ENCODE measurements at regions not wholly inside any gene's neighbourhood (a gene's known extent, or its start where the extent isn't known, plus 50 kb on each side); places are given as distances from the start of the nearest gene placed in this dataset.

- intact Hi-C loops (cut with micrococcal nuclease): no loop called here
Measured at GRCh38 chr14:65833267-65833880, 420.8 kb downstream of the FUT8 start.

GRCh38 chr14:65834051-65834450 is 421.5 kb downstream of the FUT8 start:
- intact Hi-C loops (cut with micrococcal nuclease): no loop called here

GRCh38 chr14:65834812-65835211 is 422.3 kb downstream of the FUT8 start:
- intact Hi-C loops (cut with micrococcal nuclease): no loop called here

- intact Hi-C loops (cut with micrococcal nuclease): no loop called here
Measured at GRCh38 chr14:65835501-65835900, 423.0 kb downstream of the FUT8 start.

- intact Hi-C loops (cut with micrococcal nuclease): no loop called here
Measured at GRCh38 chr14:65838565-65838964, 426.0 kb downstream of the FUT8 start.

- intact Hi-C loops (cut with micrococcal nuclease): no loop called here
Measured at GRCh38 chr14:65840118-65840751, 427.7 kb downstream of the FUT8 start.

GRCh38 chr14:65840786-65841185 is 428.3 kb downstream of the FUT8 start:
- intact Hi-C loops (cut with micrococcal nuclease): no loop called here

GRCh38 chr14:65846196-65846868 is 433.8 kb downstream of the FUT8 start:
- intact Hi-C loops (cut with micrococcal nuclease): loop anchor here (1.0 to 5.0 kb wide), 10 partner anchors 14 to 1984 kb away; partner anchors contain the start of gene MAX

GRCh38 chr14:65847075-65847847 is 434.7 kb downstream of the FUT8 start:
- intact Hi-C loops (cut with micrococcal nuclease): loop anchor here (1.0 to 5.0 kb wide), 15 partner anchors 14 to 1985 kb away; no protein-coding TSS in a partner anchor

GRCh38 chr14:65847931-65848330 is 435.4 kb downstream of the FUT8 start:
- intact Hi-C loops (cut with micrococcal nuclease): loop anchor here (1.0 to 5.0 kb wide), 15 partner anchors 13 to 1986 kb away; no protein-coding TSS in a partner anchor

GRCh38 chr14:65849091-65849490 is 436.6 kb downstream of the FUT8 start:
- intact Hi-C loops (cut with micrococcal nuclease): loop anchor here (5.0 kb wide), 2 partner anchors 642 to 1987 kb away; no protein-coding TSS in a partner anchor

GRCh38 chr14:65849558-65849957 is 437.0 kb downstream of the FUT8 start:
- intact Hi-C loops (cut with micrococcal nuclease): loop anchor here (5.0 kb wide), 2 partner anchors 642 to 1987 kb away; no protein-coding TSS in a partner anchor

- intact Hi-C loops (cut with micrococcal nuclease): loop anchor here (1.0 to 5.0 kb wide), 4 partner anchors 29 to 938 kb away; partner anchors contain the start of gene CHURC1
Measured at GRCh38 chr14:65850429-65851135, 438.1 kb downstream of the FUT8 start.

GRCh38 chr14:65852689-65853088 is 440.2 kb downstream of the FUT8 start:
- intact Hi-C loops (cut with micrococcal nuclease): loop anchor here (5.0 kb wide), 1 partner anchor 940 kb away; the partner anchor contains the start of gene CHURC1

GRCh38 chr14:65853407-65853955 is 441.0 kb downstream of the FUT8 start:
- intact Hi-C loops (cut with micrococcal nuclease): loop anchor here (5.0 kb wide), 1 partner anchor 941 kb away; the partner anchor contains the start of gene CHURC1

- intact Hi-C loops (cut with micrococcal nuclease): loop anchor here (5.0 kb wide), 1 partner anchor 942 kb away; the partner anchor contains the start of gene CHURC1
Measured at GRCh38 chr14:65854215-65854614, 441.7 kb downstream of the FUT8 start.

- intact Hi-C loops (cut with micrococcal nuclease): loop anchor here (1.0 to 2.0 kb wide), 2 partner anchors 14 to 37 kb away; no protein-coding TSS in a partner anchor
Measured at GRCh38 chr14:65860956-65861611, 448.6 kb downstream of the FUT8 start.

- intact Hi-C loops (cut with micrococcal nuclease): no loop called here
Measured at GRCh38 chr14:65864549-65864948, 452.0 kb downstream of the FUT8 start.

GRCh38 chr14:65864984-65865383 is 452.5 kb downstream of the FUT8 start:
- intact Hi-C loops (cut with micrococcal nuclease): no loop called here

All from T-helper 1 cell treated with Interleukin-12 subunit alpha and Interleukin-12 subunit beta and Interleukin-4 antibody, amounts not matched to agents 30 ng/mL and 1 ng/mL, for 36 hours (primary cell).